ENCODE measurements at regions not wholly inside any gene's neighbourhood (a gene's known extent, or its start where the extent isn't known, plus 50 kb on each side); places are given as distances from the start of the nearest gene placed in this dataset.

DNA sequence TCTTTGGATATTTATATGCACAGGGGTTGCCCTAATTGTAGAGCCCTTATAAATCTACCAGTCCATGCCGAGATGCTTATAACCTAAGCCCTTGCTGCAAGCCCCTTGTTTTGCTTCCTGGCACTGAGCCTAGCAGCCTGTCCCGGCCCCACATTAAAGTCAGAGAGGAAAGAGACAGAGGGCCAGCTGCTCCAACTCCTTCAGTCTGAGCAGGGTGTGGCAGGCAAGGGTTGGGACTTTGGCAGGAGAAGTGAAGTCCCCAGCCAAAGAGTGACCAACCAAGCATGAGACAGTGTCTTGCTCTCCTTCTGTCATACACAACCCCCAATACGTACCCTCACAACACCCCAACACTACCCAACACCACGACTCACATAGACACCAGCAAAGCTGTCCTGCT, 54.7 kb upstream of the FZD7 start:
- TF ChIP-seq, protein P1, sequence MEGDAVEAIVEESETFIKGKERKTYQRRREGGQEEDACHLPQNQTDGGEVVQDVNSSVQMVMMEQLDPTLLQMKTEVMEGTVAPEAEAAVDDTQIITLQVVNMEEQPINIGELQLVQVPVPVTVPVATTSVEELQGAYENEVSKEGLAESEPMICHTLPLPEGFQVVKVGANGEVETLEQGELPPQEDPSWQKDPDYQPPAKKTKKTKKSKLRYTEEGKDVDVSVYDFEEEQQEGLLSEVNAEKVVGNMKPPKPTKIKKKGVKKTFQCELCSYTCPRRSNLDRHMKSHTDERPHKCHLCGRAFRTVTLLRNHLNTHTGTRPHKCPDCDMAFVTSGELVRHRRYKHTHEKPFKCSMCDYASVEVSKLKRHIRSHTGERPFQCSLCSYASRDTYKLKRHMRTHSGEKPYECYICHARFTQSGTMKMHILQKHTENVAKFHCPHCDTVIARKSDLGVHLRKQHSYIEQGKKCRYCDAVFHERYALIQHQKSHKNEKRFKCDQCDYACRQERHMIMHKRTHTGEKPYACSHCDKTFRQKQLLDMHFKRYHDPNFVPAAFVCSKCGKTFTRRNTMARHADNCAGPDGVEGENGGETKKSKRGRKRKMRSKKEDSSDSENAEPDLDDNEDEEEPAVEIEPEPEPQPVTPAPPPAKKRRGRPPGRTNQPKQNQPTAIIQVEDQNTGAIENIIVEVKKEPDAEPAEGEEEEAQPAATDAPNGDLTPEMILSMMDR (IDR thresholded peaks at IDR 0.05) = no peak
- no peak for TF ChIP-seq EZH2phosphoT487 (IDR thresholded peaks at IDR 0.05)

Measured in neural progenitor cell (in vitro differentiated cells).